K562 (cell line): ENCODE measurements at regions not wholly inside any gene's neighbourhood (a gene's known extent, or its start where the extent isn't known, plus 50 kb on each side); places are given as distances from the start of the nearest gene placed in this dataset.

Source experiments
- ATAC-seq: fragments of 200-7000 bp; cut with Tn5 transposase; 3 replicates; pipeline ENCODE4 v1.9.1; 2020; ENCODE audit warnings: moderate library complexity
- BruUV-seq: library from RNA; stranded (reverse); fragments of 400-500 nt; replicated peaks from 2 replicates; lab custom pipeline; 2021; lab: Mats Ljungman, UMichigan
- CTCF ChIA-PET: fragments of 300-600 bp; formaldehyde crosslinking; extraction: SDS; loops from one replicate; lab custom pipeline; 2021; ENCODE audit warnings: low intra/inter-chr PET ratio; lab: Yijun Ruan, JAX
- POLR2A ChIA-PET: fragments of 300-600, 350-650 bp; sonication (Branson Sonifier 250); formaldehyde crosslinking; extraction: SDS; loops from one replicate; lab custom pipeline; 2021; ENCODE audit warnings: antibody characterized with exemption, inconsistent platforms; lab: Yijun Ruan, JAX
- DNase-seq, 4 experiments: peaks; one replicate each; pipeline versions ENCODE4 v3.0.0 to v3.0.0-alpha.2; 2011 to 2018; ENCODE audit warnings: low spot score in 3 of 4, mixed read lengths in 3 of 4; ENCODE audit errors: extremely low read depth in 1 of 4
- FAIRE-seq: peaks from 2 replicates; lab custom pipeline; 2011; peaks lifted over from hg19 to GRCh38; lab: Jason Lieb, UNC
- H2AFZ ChIP-seq: 2 replicates; pipeline ENCODE4 v1.6.0; 2011; ENCODE audit warnings: low read depth, low read length, control low read depth, inconsistent platforms
- H3K27ac ChIP-seq: fragments of 200-600 bp; 3 replicates; pipeline ENCODE4 v1.8.0; 2011; ENCODE audit warnings: low read depth, mild to moderate bottlenecking, control low read depth, inconsistent platforms, low read length, moderate library complexity, mixed read lengths; ENCODE audit errors: extremely low read depth
- H3K27me3 ChIP-seq, 2 experiments: fragments of 300-600 bp in 1 of 2; 2 replicates in 1 of 2; 3 replicates in 1 of 2; pipeline versions ENCODE4 v1.6.0 to v1.8.0; 2011; ENCODE audit warnings: inconsistent platforms in 2 of 2, low read length in 2 of 2, mild to moderate bottlenecking in 1 of 2, mixed read lengths in 1 of 2, moderate library complexity in 1 of 2; ENCODE audit not compliant: control insufficient read depth in 2 of 2, insufficient read depth in 2 of 2
- H3K36me3 ChIP-seq: fragments of 300-600 bp; 3 replicates; pipeline ENCODE4 v1.8.0; 2011; ENCODE audit warnings: mild to moderate bottlenecking, low read length, inconsistent platforms; ENCODE audit not compliant: control insufficient read depth, insufficient read depth
- H3K4me1 ChIP-seq, 2 experiments: fragments of 200-600 bp in 1 of 2; replicated peaks in 1 of 2; 2 replicates in 1 of 2; 3 replicates in 1 of 2; pipeline versions ENCODE4 v1.5.1 to v1.8.0; 2011; ENCODE audit warnings: inconsistent platforms in 2 of 2, low read length in 2 of 2, mild to moderate bottlenecking in 1 of 2, mixed read lengths in 1 of 2, moderate library complexity in 1 of 2; ENCODE audit not compliant: control insufficient read depth in 2 of 2, insufficient read depth in 2 of 2
- H3K4me2 ChIP-seq: 2 replicates; pipeline ENCODE4 v1.6.1; 2011; ENCODE audit warnings: low read length, control low read depth, inconsistent platforms, mixed read lengths; ENCODE audit not compliant: insufficient read depth
- H3K4me3 ChIP-seq: fragments of 200-600 bp; sonication (generic), shearing (Covaris generic); 2 replicates; pipeline ENCODE4 v1.5.1; 2016; ENCODE audit warnings: control low read depth, inconsistent platforms
- H3K79me2 ChIP-seq: fragments of 200-600 bp; 3 replicates; pipeline ENCODE4 v1.8.0; 2011; ENCODE audit warnings: low read length, inconsistent platforms; ENCODE audit not compliant: control insufficient read depth, insufficient read depth
- H3K9ac ChIP-seq, 2 experiments: 2 replicates each; pipeline versions ENCODE4 v1.6.0 to v1.6.1; 2011; ENCODE audit warnings: low read depth in 2 of 2, low read length in 2 of 2, control low read depth in 1 of 2, inconsistent platforms in 1 of 2, mild to moderate bottlenecking in 1 of 2, mixed read lengths in 1 of 2; ENCODE audit not compliant: insufficient read depth in 1 of 2
- H3K9me1 ChIP-seq: one replicate; pipeline ENCODE4 v1.6.0; 2011; ENCODE audit warnings: inconsistent platforms, mild to moderate bottlenecking, low read length, moderate library complexity; ENCODE audit not compliant: control insufficient read depth, insufficient read depth
- H3K9me3 ChIP-seq: replicated peaks from 2 replicates; pipeline ENCODE4 v1.5.1; 2011; ENCODE audit warnings: low read depth, low read length, inconsistent platforms; ENCODE audit not compliant: control insufficient read depth, insufficient read depth
- H4K20me1 ChIP-seq: replicated peaks from 2 replicates; pipeline ENCODE4 v1.6.1; 2011; ENCODE audit warnings: low read length, inconsistent platforms, mixed read lengths; ENCODE audit not compliant: control insufficient read depth, insufficient read depth
- ETV5 ChIP-seq: sonication (generic); formaldehyde crosslinking; IDR thresholded peaks from 2 replicates; pipeline ENCODE4 v1.4.0; 2020; ENCODE audit warnings: low read depth, mild to moderate bottlenecking, missing genetic modification reagents
- GABPB2 ChIP-seq: fragments of 250-450 bp; sonication (Bioruptor Pico); conservative IDR thresholded peaks from 2 replicates; pipeline ENCODE4 v1.5.1; 2021; ENCODE audit warnings: mild to moderate bottlenecking
- ID3 ChIP-seq, 2 experiments: fragments of 250-450 bp in 1 of 2; fragments of 450-650 bp in 1 of 2; sonication (Bioruptor Pico) in 1 of 2; IDR thresholded peaks; 2 replicates each; pipeline versions ENCODE4 v1.6.1 to v1.8.0; 2016 to 2021; ENCODE audit warnings: mild to moderate bottlenecking in 2 of 2, moderate library complexity in 2 of 2, missing compliant biosample characterization in 1 of 2, missing genetic modification characterization in 1 of 2
- JUN ChIP-seq, 2 experiments: sonication (generic) in 1 of 2; formaldehyde crosslinking in 1 of 2; IDR thresholded peaks; 2 replicates each; pipeline versions ENCODE4 v1.6.1 to v1.8.0; 2012 to 2022; ENCODE audit warnings: borderline replicate concordance in 2 of 2, mild to moderate bottlenecking in 2 of 2, improper control_type of control experiment in 1 of 2, low read depth in 1 of 2, low read length in 1 of 2, missing genetic modification reagents in 1 of 2
- MXI1 ChIP-seq: IDR thresholded peaks from 2 replicates; pipeline ENCODE4 v1.6.1; 2011; ENCODE audit warnings: low read depth, mild to moderate bottlenecking, improper control_type of control experiment, low read length
- PBX2 ChIP-seq, 2 experiments: IDR thresholded peaks in 1 of 2; conservative IDR thresholded peaks in 1 of 2; 2 replicates each; pipeline ENCODE4 v1.6.1; 2016; ENCODE audit warnings: low read depth in 2 of 2, mild to moderate bottlenecking in 1 of 2, missing compliant biosample characterization in 1 of 2, missing genetic modification characterization in 1 of 2, moderate library complexity in 1 of 2
- POLR3A ChIP-seq: IDR thresholded peaks from 2 replicates; pipeline ENCODE4 v1.6.1; 2011; ENCODE audit warnings: borderline replicate concordance, mild to moderate bottlenecking, moderate library complexity; ENCODE audit not compliant: insufficient read length, insufficient read depth; ENCODE audit errors: extremely low read depth
- SAP30 ChIP-seq: fragments of 200-600 bp; sonication (generic); IDR thresholded peaks from 2 replicates; pipeline ENCODE4 v1.6.1; 2012; ENCODE audit warnings: borderline replicate concordance, low read depth, mild to moderate bottlenecking, moderate library complexity, low read length, control low read depth, inconsistent platforms; ENCODE audit not compliant: insufficient read depth, poor library complexity, severe bottlenecking
- ZNF561 ChIP-seq: fragments of 450-650 bp; formaldehyde crosslinking; conservative IDR thresholded peaks from 2 replicates; pipeline ENCODE4 v1.4.0; 2020; ENCODE audit warnings: mild to moderate bottlenecking, moderate library complexity
- WGBS: fragments of 100-300 bp; shearing (Covaris generic); methylation state at CpG from one replicate; pipeline ENCODE4 v1.1.6; 2016; ENCODE audit warnings: low coverage, mixed read lengths; ENCODE audit not compliant: insufficient coverage; ENCODE audit errors: missing lambda C conversion rate; 5-methylcytosine and 5-hydroxymethylcytosine counted together
- in situ Hi-C: fragments of 300-500 bp; cut with MboI; formaldehyde crosslinking; loops from 4 replicates; pipeline ENCODE4 v1.15.0; 2018; ENCODE audit warnings: inconsistent platforms, mixed read lengths
- intact Hi-C: fragments of 100-400 bp; cut with micrococcal nuclease; formaldehyde crosslinking; loops from 2 replicates; pipeline ENCODE4 v1.14.2; 2022

- ChIA-PET CTCF (no interaction called here), POLR2A (interaction anchor here (0.7 to 0.8 kb wide), 2 partner anchors 17 to 52 kb away, joined by 3 read pairs; no protein-coding TSS in a partner anchor)
- TF ChIP-seq ZNF561 = no peak
- Histone ChIP-seq H3K27me3 (0 out of 5 replicates have a peak, but pooled peaks cover 0 to 5% of the 10 kb centered on the region in 2 experiments), H3K27ac (no peak overlapping the region), H3K4me3 (no peak overlapping the region), H3K4me2 (no peak overlapping the region), H4K20me1 (no peaks in the 10 kb centered on the region), H3K79me2 (no peaks in the 10 kb centered on the region), H2AFZ (no peak overlapping the region), H3K9me3 (no peaks in the 10 kb centered on the region), H3K9ac (no peak overlapping the region), H3K9me1 (no peaks in the 10 kb centered on the region), H3K4me1 (no peaks in the 10 kb centered on the region), H3K36me3 (no peaks in the 10 kb centered on the region)
- WGBS = 0% methylated on average over 5 of the region's 5 CpGs
- DNase-seq = no peak
- intact Hi-C loops (no loop called here), in situ Hi-C loops (no loop called here)
- no TSS peak for BruUV-seq
- FAIRE-seq = no peak
- no peak for ATAC-seq
Observed at GRCh38 chr7:68423356-68423755, 1174.9 kb upstream of the AUTS2 start.

GRCh38 chr7:68424658-68425297 is 1173.5 kb upstream of the AUTS2 start:
- H2AFZ ChIP-seq = no peak overlapping the region
- no TSS peak for BruUV-seq
- H4K20me1 ChIP-seq = no peaks in the 10 kb centered on the region
- no peak overlapping the region for H3K27ac ChIP-seq
- H3K9me3 ChIP-seq = no peaks in the 10 kb centered on the region
- ChIA-PET POLR2A (interaction anchor here (1.4 kb wide), 1 partner anchor 12 kb away, joined by 3 read pairs; no protein-coding TSS in a partner anchor), CTCF (interaction anchor here (1.2 kb wide), 1 partner anchor 1737 kb away, joined by 3 read pairs; no protein-coding TSS in a partner anchor)
- no peak overlapping the region for H3K4me2 ChIP-seq
- in situ Hi-C loops (no loop called here), intact Hi-C loops (no loop called here)
- no peaks in the 10 kb centered on the region for H3K4me1 ChIP-seq
- WGBS = 2% methylated on average over 4 of the region's 4 CpGs
- no peak for TF ChIP-seq GABPB2 (CRISPR knock-in tag)
- no peak for TF ChIP-seq JUN (IDR thresholded peaks at IDR 0.05; ENCODE audit: borderline replicate concordance, low read depth, low read length)
- TF ChIP-seq JUN (CRISPR knock-in tag; IDR thresholded peaks at IDR 0.05; ENCODE audit: borderline replicate concordance) = no peak
- TF ChIP-seq ID3 (CRISPR knock-in tag; IDR thresholded peaks at IDR 0.05) = no peak
- TF ChIP-seq ID3 (tag; IDR thresholded peaks at IDR 0.05) = no peak
- TF ChIP-seq POLR3A = no peak
- no peak for TF ChIP-seq MXI1
- no peak for TF ChIP-seq SAP30
- TF ChIP-seq PBX2 (CRISPR knock-in tag; IDR thresholded peaks at IDR 0.05; ENCODE audit: low read depth) = no peak
- no peak for TF ChIP-seq PBX2 (tag; conservative IDR thresholded peaks at IDR 0.05; ENCODE audit: low read depth)
- TF ChIP-seq ETV5 = no peak
- no peaks in the 10 kb centered on the region for H3K9me1 ChIP-seq
- H3K36me3 ChIP-seq = no peaks in the 10 kb centered on the region
- no peaks in the 10 kb centered on the region for H3K79me2 ChIP-seq
- no peak overlapping the region for H3K4me3 ChIP-seq
- DNase-seq (no peak), FAIRE-seq (no peak), ATAC-seq (no peak)
- H3K9ac ChIP-seq = no peak overlapping the region
- H3K27me3 ChIP-seq = 0 out of 5 replicates have a peak, but pooled peaks cover 0 to 5% of the 10 kb centered on the region in 2 experiments
